H1 (cell line): ENCODE measurements at regions not wholly inside any gene's neighbourhood (a gene's known extent, or its start where the extent isn't known, plus 50 kb on each side); places are given as distances from the start of the nearest gene placed in this dataset.

Source experiments
- CTCF ChIA-PET: fragments of 300-600 bp; sonication (Branson Sonifier 250); formaldehyde crosslinking; loops from one replicate; lab custom pipeline; 2021; ENCODE audit not compliant: partially characterized antibody; lab: Charles Lee
- POLR2A ChIA-PET: fragments of 300-600 bp; sonication (Branson Sonifier 250); formaldehyde crosslinking; loops from one replicate; lab custom pipeline; 2021; ENCODE audit warnings: inconsistent platforms; ENCODE audit not compliant: partially characterized antibody; lab: Charles Lee
- DNase-seq, 2 experiments: peaks; one replicate each; pipeline versions ENCODE4 v3.0.0 to v3.0.0-alpha.2; 2010 to 2022; ENCODE audit warnings: low spot score in 2 of 2, low read depth in 1 of 2, mixed read lengths in 1 of 2
- FAIRE-seq: peaks from 2 replicates; lab custom pipeline; 2011; peaks lifted over from hg19 to GRCh38; lab: Jason Lieb, UNC
- H2AFZ ChIP-seq: 2 replicates; pipeline ENCODE4 v1.8.1; 2012; ENCODE audit warnings: low read length, inconsistent platforms
- H2AK5ac ChIP-seq: 2 replicates; pipeline ENCODE4 v1.6.1; 2013; ENCODE audit warnings: low read depth, low read length
- H2BK120ac ChIP-seq: replicated peaks from 2 replicates; pipeline ENCODE3; 2013; ENCODE audit warnings: low read depth, low read length, inconsistent platforms
- H2BK12ac ChIP-seq: 2 replicates; pipeline ENCODE4 v1.6.1; 2013; ENCODE audit warnings: low read depth, low read length
- H2BK15ac ChIP-seq: 2 replicates; pipeline ENCODE4 v1.6.1; 2013; ENCODE audit warnings: low read length
- H2BK20ac ChIP-seq: 2 replicates; pipeline ENCODE4 v1.6.1; 2013; ENCODE audit warnings: low read length
- H2BK5ac ChIP-seq: 2 replicates; pipeline ENCODE4 v1.6.1; 2013; ENCODE audit warnings: low read depth, low read length
- H3K14ac ChIP-seq: 2 replicates; pipeline ENCODE4 v1.6.1; 2013; ENCODE audit warnings: inconsistent platforms; ENCODE audit not compliant: insufficient read length
- H3K18ac ChIP-seq: 2 replicates; pipeline ENCODE4 v1.6.1; 2013; ENCODE audit warnings: low read length; ENCODE audit errors: extremely low read depth
- H3K23ac ChIP-seq: 2 replicates; pipeline ENCODE4 v1.6.1; 2013; ENCODE audit warnings: inconsistent platforms; ENCODE audit not compliant: insufficient read length
- H3K23me2 ChIP-seq: 2 replicates; pipeline ENCODE4 v1.6.1; 2013; ENCODE audit warnings: low read depth, low read length
- H3K27ac ChIP-seq: 2 replicates; pipeline ENCODE4 v1.6.1; 2011; ENCODE audit warnings: low read depth, low read length, inconsistent platforms
- H3K27me3 ChIP-seq, 4 experiments: replicated peaks in 1 of 4; 1 replicate in 1 of 4; 2 replicates in 3 of 4; pipeline versions ENCODE4 v1.6.1 to v1.8.1; 2011 to 2013; ENCODE audit warnings: low read length in 3 of 4, mild to moderate bottlenecking in 3 of 4, inconsistent platforms in 2 of 4, mixed read lengths in 2 of 4, moderate library complexity in 1 of 4; ENCODE audit not compliant: control insufficient read depth in 3 of 4, insufficient read depth in 3 of 4; ENCODE audit errors: extremely low read depth in 1 of 4
- H3K36me3 ChIP-seq, 4 experiments: 2 replicates each; pipeline versions ENCODE4 v1.6.1 to v1.8.1; 2011 to 2013; ENCODE audit warnings: mild to moderate bottlenecking in 4 of 4, low read length in 3 of 4, moderate library complexity in 2 of 4, control low read depth in 1 of 4, inconsistent platforms in 1 of 4; ENCODE audit not compliant: insufficient read depth in 4 of 4, control insufficient read depth in 2 of 4
- H3K4ac ChIP-seq: replicated peaks from 2 replicates; pipeline ENCODE3; 2013; ENCODE audit warnings: low read length, low read depth, mixed read lengths, inconsistent platforms; ENCODE audit not compliant: insufficient read length
- H3K4me1 ChIP-seq, 4 experiments: replicated peaks in 1 of 4; 1 replicate in 1 of 4; 2 replicates in 3 of 4; pipeline versions ENCODE4 v1.6.1 to v1.8.1; 2011 to 2013; ENCODE audit warnings: low read length in 3 of 4, inconsistent platforms in 2 of 4, mixed read lengths in 1 of 4; ENCODE audit not compliant: insufficient read depth in 4 of 4, control insufficient read depth in 3 of 4
- H3K4me2 ChIP-seq, 2 experiments: 2 replicates each; pipeline versions ENCODE4 v1.6.1 to v1.8.1; 2011 to 2013; ENCODE audit warnings: low read depth in 2 of 2, low read length in 2 of 2, control low read depth in 1 of 2, inconsistent platforms in 1 of 2, mild to moderate bottlenecking in 1 of 2; ENCODE audit not compliant: insufficient read depth in 1 of 2
- H3K4me3 ChIP-seq, 4 experiments: fragments of 200-600, 300-600 bp in 1 of 4; sonication (generic), shearing (Covaris generic), sonication (Bioruptor Twin) in 1 of 4; 2 replicates each; pipeline versions ENCODE4 v1.5.1 to v1.8.1; 2011 to 2016; ENCODE audit warnings: low read length in 4 of 4, low read depth in 3 of 4, control low read depth in 2 of 4, inconsistent platforms in 2 of 4, mild to moderate bottlenecking in 2 of 4, mixed read lengths in 1 of 4, moderate library complexity in 1 of 4; ENCODE audit not compliant: insufficient read depth in 2 of 4; ENCODE audit errors: extremely low read depth in 1 of 4
- H3K56ac ChIP-seq: replicated peaks from 2 replicates; pipeline ENCODE3; 2013; ENCODE audit warnings: low read depth, mild to moderate bottlenecking, mixed read lengths, low read length, inconsistent platforms; ENCODE audit not compliant: insufficient read length
- H3K79me1 ChIP-seq: 2 replicates; pipeline ENCODE4 v1.6.1; 2013; ENCODE audit warnings: low read depth, low read length, control low read depth
- H3K79me2 ChIP-seq, 2 experiments: 2 replicates each; pipeline versions ENCODE4 v1.6.1 to v1.8.1; 2012 to 2013; ENCODE audit warnings: low read length in 2 of 2, mild to moderate bottlenecking in 2 of 2, inconsistent platforms in 1 of 2; ENCODE audit not compliant: insufficient read depth in 2 of 2, control insufficient read depth in 1 of 2
- H3K9ac ChIP-seq, 4 experiments: replicated peaks in 1 of 4; 1 replicate in 1 of 4; 2 replicates in 3 of 4; pipeline versions ENCODE4 v1.6.1 to v1.8.1; 2011 to 2013; ENCODE audit warnings: low read depth in 3 of 4, low read length in 3 of 4, control low read depth in 2 of 4, mild to moderate bottlenecking in 2 of 4, moderate library complexity in 2 of 4, inconsistent platforms in 1 of 4; ENCODE audit errors: extremely low read depth in 1 of 4
- H3K9me3 ChIP-seq, 2 experiments: 2 replicates each; pipeline versions ENCODE4 v1.6.1 to v1.8.1; 2012 to 2013; ENCODE audit warnings: mild to moderate bottlenecking in 2 of 2, moderate library complexity in 2 of 2, control low read depth in 1 of 2, inconsistent platforms in 1 of 2, low read depth in 1 of 2, low read length in 1 of 2, mixed read lengths in 1 of 2; ENCODE audit not compliant: insufficient read depth in 2 of 2
- H4K20me1 ChIP-seq, 2 experiments: replicated peaks in 1 of 2; 2 replicates each; pipeline versions ENCODE3 to v1.8.1; 2011 to 2013; ENCODE audit warnings: inconsistent platforms in 2 of 2, low read length in 2 of 2, mild to moderate bottlenecking in 1 of 2; ENCODE audit not compliant: insufficient read depth in 2 of 2, control insufficient read depth in 1 of 2
- H4K5ac ChIP-seq: 2 replicates; pipeline ENCODE4 v1.6.1; 2013; ENCODE audit warnings: low read length, low read depth, mixed read lengths, inconsistent platforms; ENCODE audit not compliant: insufficient read length
- H4K8ac ChIP-seq: 2 replicates; pipeline ENCODE4 v1.8.0; 2013; ENCODE audit warnings: mild to moderate bottlenecking, moderate library complexity, low read length, inconsistent platforms; ENCODE audit not compliant: insufficient read depth; ENCODE audit errors: extremely low read depth
- H4K91ac ChIP-seq: replicated peaks from 2 replicates; pipeline ENCODE3; 2013; ENCODE audit warnings: low read length, mixed read lengths, inconsistent platforms; ENCODE audit not compliant: insufficient read length
- CTBP2 ChIP-seq: IDR thresholded peaks from 2 replicates; pipeline ENCODE4 v1.7.0; 2011; ENCODE audit warnings: borderline replicate concordance, mild to moderate bottlenecking, moderate library complexity, mixed read lengths, low read length; ENCODE audit not compliant: insufficient read depth, insufficient read length
- EZH2 ChIP-seq: fragments of 200-600 bp; sonication (generic); IDR thresholded peaks from 2 replicates; pipeline ENCODE4 v1.7.1; 2012; ENCODE audit warnings: low read depth, mild to moderate bottlenecking, moderate library complexity, low read length, inconsistent platforms; ENCODE audit not compliant: severe bottlenecking
- KDM4A ChIP-seq: IDR thresholded peaks from one replicate; pipeline ENCODE4 v1.7.1; 2012; ENCODE audit warnings: low read depth, mild to moderate bottlenecking, moderate library complexity, low read length, inconsistent platforms; ENCODE audit not compliant: severe bottlenecking
- POLR2A ChIP-seq, 2 experiments: IDR thresholded peaks; 1 replicate in 1 of 2; 2 replicates in 1 of 2; pipeline ENCODE4 v1.6.1; 2011; ENCODE audit warnings: low read depth in 2 of 2, low read length in 2 of 2, mild to moderate bottlenecking in 2 of 2; ENCODE audit errors: control extremely low read depth in 1 of 2
- RAD21 ChIP-seq, 2 experiments: IDR thresholded peaks in 1 of 2; conservative IDR thresholded peaks in 1 of 2; 2 replicates each; pipeline ENCODE4 v1.6.1; 2011; ENCODE audit warnings: low read depth in 2 of 2, low read length in 2 of 2, improper control_type of control experiment in 1 of 2, inconsistent platforms in 1 of 2, mild to moderate bottlenecking in 1 of 2, moderate library complexity in 1 of 2
- RBBP5 ChIP-seq: IDR thresholded peaks from 2 replicates; pipeline ENCODE4 v1.7.1; 2012; ENCODE audit warnings: low read depth, mild to moderate bottlenecking, inconsistent platforms, low read length, moderate library complexity, borderline replicate concordance
- RFX5 ChIP-seq: IDR thresholded peaks from 2 replicates; pipeline ENCODE4 v1.6.1; 2011; ENCODE audit warnings: low read depth, low read length, improper control_type of control experiment, borderline replicate concordance
- RXRA ChIP-seq: IDR thresholded peaks from 2 replicates; pipeline ENCODE4 v1.6.1; 2011; ENCODE audit warnings: low read depth, mild to moderate bottlenecking, low read length, moderate library complexity; ENCODE audit not compliant: insufficient read depth
- SP1 ChIP-seq: IDR thresholded peaks from 2 replicates; pipeline ENCODE4 v1.6.1; 2011; ENCODE audit warnings: low read depth, low read length
- SP2 ChIP-seq: IDR thresholded peaks from 2 replicates; pipeline ENCODE4 v1.6.1; 2012; ENCODE audit warnings: mild to moderate bottlenecking, low read length, inconsistent platforms
- SP4 ChIP-seq: IDR thresholded peaks from 2 replicates; pipeline ENCODE4 v1.6.1; 2012; ENCODE audit warnings: low read length, inconsistent platforms
- SUZ12 ChIP-seq: fragments of 200-600 bp; sonication (generic); IDR thresholded peaks from 2 replicates; pipeline ENCODE4 v1.6.1; 2012; ENCODE audit warnings: mild to moderate bottlenecking, inconsistent platforms, low read length, moderate library complexity, mixed read lengths
- WGBS, 2 experiments: shearing (Covaris generic) in 1 of 2; methylation state at CpG; one replicate each; pipeline versions ENCODE4 v1.1.6 to v1.1.7; 2013 to 2015; ENCODE audit warnings: low lambda C conversion rate in 2 of 2, mixed read lengths in 2 of 2, inconsistent platforms in 1 of 2, low coverage in 1 of 2, missing lambda C conversion rate in 1 of 2; ENCODE audit not compliant: insufficient replicate concordance in 2 of 2, insufficient coverage in 1 of 2, insufficient read length in 1 of 2; ENCODE audit errors: extremely low coverage in 1 of 2, missing lambda C conversion rate in 1 of 2; 5-methylcytosine and 5-hydroxymethylcytosine counted together

GRCh38 chr2:138867341-138867740, 87.2 kb upstream of the NXPH2 start:
- CTCF ChIA-PET = interaction anchor here (1.1 to 1.8 kb wide), 2 partner anchors 21 to 28 kb away, joined by 3 to 6 read pairs; no protein-coding TSS in a partner anchor
- Histone ChIP-seq H2AK5ac (no peak overlapping the region), H3K4ac (no peak overlapping the region), H3K23ac (no peak overlapping the region), H2BK5ac (no peak overlapping the region), H3K56ac (no peak overlapping the region), H3K9me3 (peaks cover 0 to 3% of the 10 kb centered on the region in 2 experiments; a peak in 1 of 4 replicates), H3K27ac (no peak overlapping the region)
- TF ChIP-seq CTBP2 = no peak
- no peak for TF ChIP-seq KDM4A
- no peak for TF ChIP-seq SUZ12
- TF ChIP-seq RFX5 = no peak
- TF ChIP-seq SP4 = no peak
- no peak for TF ChIP-seq EZH2
- no peak for TF ChIP-seq RXRA
- TF ChIP-seq RBBP5 = no peak
- no peak for TF ChIP-seq RAD21 (IDR thresholded peaks at IDR 0.05 in 1 of 2, conservative IDR thresholded peaks at IDR 0.05 in 1 of 2; ENCODE audit: low read depth in 2 of 2, low read length in 2 of 2)
- no peak for TF ChIP-seq SP1
- no peak for TF ChIP-seq POLR2A (IDR thresholded peaks at IDR 0.05; ENCODE audit: control extremely low read depth in 1 of 2, low read depth in 2 of 2, low read length in 2 of 2)
- TF ChIP-seq SP2 = no peak
- TF ChIP-seq, all 59 proteins: peak for 0
- Histone ChIP-seq H3K79me1 (no peaks in the 10 kb centered on the region), H2BK15ac (no peak overlapping the region), H3K79me2 (no peaks in the 10 kb centered on the region), H3K14ac (no peak overlapping the region), H3K36me3 (no peaks in the 10 kb centered on the region), H4K91ac (no peak overlapping the region), H3K9ac (no peak overlapping the region), H4K5ac (no peak overlapping the region), H3K18ac (no peak overlapping the region), H3K27me3 (no peaks in the 10 kb centered on the region), H2BK120ac (no peak overlapping the region), H3K4me1 (no peaks in the 10 kb centered on the region), H4K20me1 (no peaks in the 10 kb centered on the region), H3K23me2 (no peaks in the 10 kb centered on the region), H3K4me3 (no peak overlapping the region), H2BK12ac (no peak overlapping the region), H4K8ac (no peak overlapping the region), H2AFZ (no peak overlapping the region), H2BK20ac (no peak overlapping the region), H3K4me2 (no peak overlapping the region)
- FAIRE-seq (no peak), DNase-seq (no peak)
- 73% methylated on average over 1 of the region's 1 CpG; no CpG with 5 or more reads in 1 of the 2 experiments for WGBS, 2 experiments
- POLR2A ChIA-PET = no interaction called here
